NCI-H2196 treated with DMSO at 0.1 percent for 48 hours (cell line): ENCODE measurements at regions not wholly inside any gene's neighbourhood (a gene's known extent, or its start where the extent isn't known, plus 50 kb on each side); places are given as distances from the start of the nearest gene placed in this dataset.

ENCODE experiments used
- DNase-seq: peaks from one replicate; lab custom pipeline; 2025; ENCODE audit not compliant: unreplicated experiment; lab: John Stamatoyannopoulos, UW

DNA sequence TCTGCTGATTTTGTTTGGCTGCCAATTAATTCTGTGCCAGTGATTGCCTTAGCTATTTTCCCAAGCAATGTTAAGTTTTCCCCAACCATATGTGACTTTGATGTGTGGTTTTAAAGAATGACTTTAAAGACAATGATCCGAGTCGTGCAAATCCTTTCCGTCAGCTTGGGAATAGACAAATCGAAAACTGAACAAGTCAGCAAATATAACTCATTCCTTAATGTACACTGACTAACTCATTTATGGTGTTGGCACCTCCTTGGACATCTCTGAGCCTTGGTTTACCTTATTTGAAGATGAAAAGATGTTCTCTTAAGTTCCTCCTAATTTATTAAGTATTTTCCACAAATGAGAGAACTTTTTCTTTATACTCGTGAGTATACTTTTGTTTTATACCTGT lies 249.4 kb upstream of the SLCO3A1 start:
- no peak for DNase-seq

- DNase-seq = no peak
Observed at GRCh38 chr15:91605576-91605975, 247.9 kb upstream of the SLCO3A1 start.

- no peak for DNase-seq
Observed at GRCh38 chr15:91609231-91609630, 244.3 kb upstream of the SLCO3A1 start.

DNA sequence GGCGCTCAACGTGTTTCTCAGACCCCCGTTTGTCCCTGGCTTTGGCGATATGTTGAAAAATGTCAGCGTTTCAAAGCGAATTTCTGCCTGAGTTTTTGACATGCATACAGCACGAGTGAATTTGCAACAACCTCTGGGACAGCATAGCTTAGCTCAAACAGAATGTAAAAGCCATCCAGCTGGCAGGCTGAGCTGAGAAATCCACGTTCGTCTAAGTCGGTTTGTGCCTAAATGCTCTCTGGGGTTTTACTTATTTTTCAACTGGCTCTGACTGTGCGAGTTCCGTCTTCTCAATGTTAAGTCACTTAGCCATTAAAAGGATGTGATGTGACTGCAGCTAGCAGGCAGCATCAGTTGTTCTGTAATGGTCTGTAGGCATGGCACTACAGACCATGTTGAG lies 243.5 kb upstream of the SLCO3A1 start:
- DNase-seq = no peak

- no peak for DNase-seq
Observed at GRCh38 chr15:91611561-91612323, 241.8 kb upstream of the SLCO3A1 start.

DNA sequence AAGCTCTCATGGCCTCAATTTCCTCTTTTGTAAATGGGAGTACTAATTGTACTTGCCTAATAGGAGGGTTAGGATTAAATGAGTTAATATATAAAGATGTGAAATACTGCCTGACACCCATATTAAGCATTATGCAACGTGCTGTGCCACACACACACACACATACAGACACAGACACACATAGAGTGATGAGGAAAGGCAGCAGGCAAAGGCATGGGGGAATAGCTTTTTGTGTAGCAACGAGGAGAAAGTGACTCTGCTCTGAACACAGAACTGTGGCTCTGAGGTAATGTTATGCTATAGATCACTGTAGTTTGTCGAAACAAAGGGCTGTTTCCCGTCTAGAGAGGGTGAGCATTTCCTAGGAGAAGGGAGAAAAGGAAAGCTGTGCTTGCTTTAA lies 233.3 kb upstream of the SLCO3A1 start:
- DNase-seq = no peak

- no peak for DNase-seq
Observed at GRCh38 chr15:91622235-91622634, 231.3 kb upstream of the SLCO3A1 start.

DNA sequence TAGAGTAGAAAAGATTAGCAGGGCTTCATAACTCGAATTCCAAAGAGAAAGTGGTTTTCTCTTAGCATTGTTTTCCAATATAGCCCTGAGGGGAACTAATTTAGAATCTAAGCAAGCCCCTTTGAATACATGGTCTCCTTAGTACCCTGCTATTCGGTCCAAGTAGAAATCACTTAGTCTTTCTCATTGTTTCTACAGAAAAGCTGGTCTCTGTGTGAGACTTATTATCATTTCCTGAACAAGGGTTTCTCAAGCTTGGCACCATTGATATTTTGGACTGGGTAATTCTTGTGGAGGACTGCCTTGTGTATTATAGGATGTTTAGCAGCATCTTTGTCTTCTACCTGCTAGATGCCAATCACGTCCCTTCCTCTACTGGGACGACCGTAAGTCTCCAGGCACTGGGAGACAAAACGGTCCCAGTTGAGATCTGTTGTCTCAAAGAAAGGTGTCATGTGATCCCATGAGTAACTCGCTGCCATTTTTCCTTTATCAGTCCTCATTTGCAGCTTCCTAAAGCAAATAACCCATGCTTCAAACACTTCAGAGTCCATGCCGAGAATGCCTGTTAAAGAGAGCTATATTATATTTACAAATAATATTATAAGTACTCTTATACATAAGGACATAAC lies 230.7 kb upstream of the SLCO3A1 start:
- no peak for DNase-seq

DNA sequence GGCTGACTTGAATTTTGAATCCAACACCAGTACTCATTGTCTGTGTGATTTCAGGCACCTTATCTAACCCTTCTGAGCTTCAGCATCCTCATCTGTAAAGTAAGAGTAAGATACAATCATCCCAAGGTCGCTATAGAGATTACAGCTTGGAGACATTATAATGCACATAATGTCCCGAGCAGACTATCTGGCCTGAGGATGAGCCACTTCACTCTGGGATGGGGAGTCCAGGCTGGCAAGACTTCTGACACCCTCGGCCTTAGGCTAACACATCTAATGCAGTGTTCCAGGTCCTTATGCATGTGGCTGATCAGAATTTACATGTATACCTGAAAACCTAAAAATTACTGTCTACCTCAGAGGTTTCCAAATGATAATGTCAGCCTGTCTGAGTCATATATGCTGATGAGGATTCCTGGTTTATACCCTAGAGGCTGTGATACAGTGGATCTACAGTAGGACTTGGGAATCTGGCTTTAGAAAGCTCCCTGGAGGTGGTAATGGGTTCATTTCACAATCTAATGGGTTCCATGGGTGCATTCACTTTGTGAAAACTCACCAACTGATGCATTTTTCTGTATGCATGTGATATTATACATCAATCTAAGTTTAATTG lies 229.0 kb upstream of the SLCO3A1 start:
- DNase-seq = no peak

DNA sequence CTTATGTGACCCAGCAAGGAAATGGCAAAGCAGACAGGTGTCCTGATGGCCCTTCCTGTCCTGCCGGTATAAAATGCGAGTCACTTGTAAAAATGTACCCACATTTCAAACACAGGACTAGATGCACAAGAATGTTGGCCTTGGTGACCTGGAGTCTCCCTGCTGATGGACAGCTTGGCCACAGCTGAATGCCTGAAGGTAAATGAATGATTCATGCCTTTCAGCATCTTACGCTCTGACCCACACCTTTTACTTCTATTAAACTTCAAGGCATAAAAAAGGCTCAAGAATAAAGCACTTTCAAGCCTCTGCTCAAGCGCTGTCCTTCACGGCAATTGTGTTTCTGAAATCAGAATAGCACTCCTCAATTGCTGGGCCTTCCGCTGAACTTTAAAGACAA lies 228.0 kb upstream of the SLCO3A1 start:
- DNase-seq = no peak

DNA sequence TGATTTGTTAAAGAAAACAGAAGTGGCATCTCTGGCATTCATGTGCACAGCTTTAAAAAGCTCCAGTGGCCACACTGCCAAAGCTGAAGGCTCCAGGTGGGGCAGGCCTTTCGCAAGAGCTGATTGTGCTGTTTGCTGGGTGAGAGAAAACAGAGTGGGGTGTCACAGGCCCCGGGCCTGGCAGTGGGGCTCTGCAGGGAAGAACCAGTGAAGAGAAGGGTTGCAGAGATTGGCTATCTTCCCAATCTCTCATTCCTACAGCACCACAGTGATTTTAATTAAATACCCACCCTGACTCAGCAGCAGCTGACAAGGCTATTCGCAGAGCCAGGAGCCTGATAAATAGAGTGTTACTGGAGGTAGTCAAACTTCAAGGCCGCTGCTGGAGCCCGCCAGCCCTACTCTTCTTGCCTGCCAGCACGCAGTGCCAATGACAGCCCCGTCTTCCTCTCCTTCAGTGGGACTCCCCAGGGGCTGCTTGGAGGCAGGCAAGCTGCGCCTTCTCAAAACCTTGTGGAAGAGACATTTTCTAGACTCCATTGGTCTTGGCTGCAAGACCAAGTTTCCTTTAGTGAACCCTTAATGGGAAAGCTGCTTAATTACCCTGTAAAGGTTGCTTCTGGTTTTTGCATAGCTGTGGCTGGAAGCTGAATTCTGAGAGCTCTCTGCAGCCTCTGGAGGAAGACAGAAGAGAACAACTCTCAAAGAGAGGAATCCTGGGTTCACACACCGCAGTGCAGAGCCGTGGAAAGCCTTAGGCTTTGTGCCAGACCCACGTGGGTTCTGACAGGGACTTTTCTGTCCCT lies 225.8 kb upstream of the SLCO3A1 start:
- DNase-seq = no peak

GRCh38 chr15:91630090-91630489 lies 223.4 kb upstream of the SLCO3A1 start:
- DNase-seq = no peak

DNA sequence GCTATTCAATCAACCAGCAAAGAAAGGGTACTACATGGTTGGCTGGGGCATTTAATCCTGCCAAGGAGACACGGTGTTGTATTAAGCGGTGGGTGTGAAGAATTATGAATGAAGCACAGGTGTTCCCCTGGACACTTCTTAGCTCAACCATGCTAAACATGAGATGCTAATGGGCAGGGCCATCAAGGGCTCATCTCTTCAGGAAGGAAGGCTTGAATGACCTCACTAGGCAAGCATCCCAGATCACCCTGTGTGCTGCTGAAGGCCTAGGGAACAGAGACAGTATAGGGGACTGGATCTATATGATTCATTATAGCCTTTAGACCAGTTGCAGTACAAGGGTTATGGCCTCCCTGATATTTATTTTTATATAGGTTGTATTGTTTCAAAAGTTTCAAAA lies 221.3 kb upstream of the SLCO3A1 start:
- no peak for DNase-seq

GRCh38 chr15:91632981-91633380 lies 220.5 kb upstream of the SLCO3A1 start:
- no peak for DNase-seq

DNA sequence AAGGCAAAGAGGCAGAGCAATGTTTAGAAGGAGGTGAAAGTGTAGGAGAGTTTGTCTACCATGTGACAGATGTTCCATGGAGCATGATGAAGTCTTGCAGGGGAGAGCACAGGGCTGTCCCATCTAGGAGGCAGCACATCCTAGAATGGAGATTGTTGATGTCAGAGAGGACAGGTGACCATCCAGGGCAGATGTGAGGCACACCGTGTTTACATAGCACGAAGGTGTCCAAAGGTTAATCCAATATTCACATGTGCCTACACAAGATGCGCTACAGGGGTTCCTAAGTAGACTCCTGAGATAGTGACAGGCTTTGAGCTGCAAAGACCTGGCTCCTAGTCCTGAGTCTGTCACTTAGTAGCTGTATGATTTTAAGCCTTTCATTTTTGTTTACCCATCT lies 219.3 kb upstream of the SLCO3A1 start:
- DNase-seq = no peak

GRCh38 chr15:91635080-91635479 lies 218.4 kb upstream of the SLCO3A1 start:
- no peak for DNase-seq

GRCh38 chr15:91635641-91636040 lies 217.9 kb upstream of the SLCO3A1 start:
- no peak for DNase-seq

GRCh38 chr15:91649016-91649415 lies 204.5 kb upstream of the SLCO3A1 start:
- DNase-seq = no peak

- DNase-seq = no peak
Observed at GRCh38 chr15:91649831-91650321, 203.6 kb upstream of the SLCO3A1 start.

- no peak for DNase-seq
Observed at GRCh38 chr15:91651251-91651650, 202.3 kb upstream of the SLCO3A1 start.

DNA sequence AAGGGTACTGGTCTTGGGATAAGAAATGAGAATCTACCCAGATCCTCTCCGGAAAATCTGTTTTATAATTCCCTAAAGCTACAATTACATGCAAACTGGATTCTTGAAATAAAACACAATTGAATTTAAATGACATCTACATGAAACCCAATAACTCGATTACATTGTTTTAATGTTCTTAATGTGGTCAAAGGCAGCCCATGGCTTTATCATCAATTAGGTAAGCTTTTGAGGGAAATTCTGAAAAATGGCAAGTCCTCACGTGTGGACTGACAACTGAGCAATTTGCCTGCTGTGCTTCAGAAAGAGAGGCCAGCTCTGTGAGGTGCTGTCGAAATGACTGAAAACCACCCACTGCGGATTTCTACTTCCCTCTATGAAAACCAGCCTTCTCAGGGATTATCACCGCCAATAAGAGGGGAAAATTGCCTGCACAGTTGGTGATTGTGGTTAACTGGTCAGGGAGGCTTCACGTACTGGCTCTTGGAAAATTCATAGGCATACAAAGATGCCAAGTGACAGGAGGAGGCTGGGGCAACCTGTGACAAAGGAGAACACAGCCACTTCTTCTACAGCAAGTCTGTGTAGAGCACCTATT lies 200.8 kb upstream of the SLCO3A1 start:
- no peak for DNase-seq
